CD4-positive, alpha-beta T cell (primary cell): ENCODE measurements at regions not wholly inside any gene's neighbourhood (a gene's known extent, or its start where the extent isn't known, plus 50 kb on each side); places are given as distances from the start of the nearest gene placed in this dataset.

Experiments used
- ATAC-seq: fragments of 200-7000 bp; cut with Tn5 transposase; one replicate; pipeline ENCODE4 v1.10.0; 2022; ENCODE audit warnings: mild to moderate bottlenecking; ENCODE audit not compliant: poor library complexity
- CTCF ChIA-PET: fragments of 350-600 bp; sonication (Branson Sonifier 250); formaldehyde crosslinking; loops from one replicate; lab custom pipeline; 2021; ENCODE audit warnings: antibody characterized with exemption, inconsistent platforms; lab: Charles Lee
- POLR2A ChIA-PET: fragments of 350-600 bp; sonication (Branson Sonifier 250); formaldehyde crosslinking; loops from one replicate; lab custom pipeline; 2021; ENCODE audit warnings: antibody characterized with exemption, inconsistent platforms; lab: Charles Lee
- DNase-seq, 14 experiments: peaks; one replicate each; pipeline ENCODE4 v3.0.0-alpha.2; 2013 to 2020; ENCODE audit warnings: mixed read lengths in 2 of 14
- H3K27ac ChIP-seq, 2 donors: one replicate each; pipeline versions ENCODE4 v1.5.1 to v1.7.0; 2013; ENCODE audit warnings: low read length in 2 of 2, low read depth in 1 of 2, mild to moderate bottlenecking in 1 of 2
- H3K27me3 ChIP-seq, 2 experiments: 1 replicate in 1 of 2; 2 replicates in 1 of 2; pipeline versions ENCODE4 v1.6.1 to v1.7.0; 2013; ENCODE audit warnings: low read length in 2 of 2, control low read depth in 1 of 2, mild to moderate bottlenecking in 1 of 2, moderate library complexity in 1 of 2; ENCODE audit not compliant: insufficient read depth in 2 of 2, control insufficient read depth in 1 of 2
- H3K36me3 ChIP-seq: one replicate; pipeline ENCODE4 v1.6.1; 2013; ENCODE audit warnings: low read length, control low read depth; ENCODE audit not compliant: insufficient read depth
- H3K4me1 ChIP-seq: one replicate; pipeline ENCODE4 v1.6.1; 2013; ENCODE audit warnings: low read length, control low read depth; ENCODE audit not compliant: insufficient read depth
- H3K4me3 ChIP-seq: one replicate; pipeline ENCODE4 v1.5.1; 2013; ENCODE audit warnings: mild to moderate bottlenecking, low read length, moderate library complexity
- H3K9me3 ChIP-seq, 2 experiments: 1 replicate in 1 of 2; 2 replicates in 1 of 2; pipeline versions ENCODE4 v1.6.1 to v1.7.0; 2013; ENCODE audit warnings: low read length in 2 of 2, mild to moderate bottlenecking in 2 of 2, control low read depth in 1 of 2, moderate library complexity in 1 of 2; ENCODE audit not compliant: control insufficient read depth in 1 of 2, insufficient read depth in 1 of 2
- H3K27ac Mint-ChIP-seq: one replicate; pipeline ENCODE4 v1.8.0; 2020; ENCODE audit warnings: mixed read lengths
- H3K27me3 Mint-ChIP-seq: one replicate; pipeline ENCODE4 v1.8.0; 2021; ENCODE audit warnings: mixed read lengths
- H3K36me3 Mint-ChIP-seq: one replicate; pipeline ENCODE4 v1.8.0; 2021; ENCODE audit warnings: low read depth, mixed read lengths
- H3K4me1 Mint-ChIP-seq: one replicate; pipeline ENCODE4 v1.8.0; 2021; ENCODE audit warnings: low read depth, mixed read lengths
- H3K4me3 Mint-ChIP-seq: one replicate; pipeline ENCODE4 v1.8.0; 2020; ENCODE audit warnings: mild to moderate bottlenecking, mixed read lengths
- H3K9me3 Mint-ChIP-seq: one replicate; pipeline ENCODE4 v1.8.0; 2020; ENCODE audit warnings: mixed read lengths
- CTCF ChIP-seq: fragments of 200-600 bp; IDR thresholded peaks from one replicate; pipeline ENCODE4 v1.8.0; 2022; ENCODE audit warnings: antibody characterized with exemption, mild to moderate bottlenecking
- intact Hi-C, 2 experiments: fragments of 100-400 bp; cut with DNase I in 1 of 2; cut with micrococcal nuclease in 1 of 2; formaldehyde crosslinking; loops; one replicate each; pipeline versions ENCODE4 v1.15.1 to v1.9.0; 2023 to 2025; cut with DNase I, micrococcal nuclease

GRCh38 chr10:124253006-124253405 is 159.6 kb upstream of the CHST15 start:
- no peaks in the 10 kb centered on the region for H3K9me3 ChIP-seq
- H3K4me3 ChIP-seq = no peak overlapping the region
- CTCF ChIA-PET = no interaction called here
- Mint-ChIP-seq H3K27me3 (no peaks in the 10 kb centered on the region), H3K4me3 (no peak overlapping the region), H3K36me3 (no peaks in the 10 kb centered on the region), H3K4me1 (no peaks in the 10 kb centered on the region), H3K27ac (no peak overlapping the region), H3K9me3 (no peaks in the 10 kb centered on the region)
- POLR2A ChIA-PET = interaction anchor here (0.7 kb wide), 1 partner anchor 22 kb away, joined by 3 read pairs; no protein-coding TSS in a partner anchor
- no peaks in the 10 kb centered on the region for H3K27me3 ChIP-seq
- ATAC-seq (no peak), DNase-seq (no peak)
- no peaks in the 10 kb centered on the region for H3K36me3 ChIP-seq
- TF ChIP-seq CTCF = no peak
- intact Hi-C loops = no loop called here
- H3K27ac ChIP-seq = no peak overlapping the region
- no peaks in the 10 kb centered on the region for H3K4me1 ChIP-seq

GRCh38 chr10:124252097-124252715 is 158.8 kb upstream of the CHST15 start:
- DNase-seq (no peak), ATAC-seq (no peak)
- no peaks in the 10 kb centered on the region for H3K4me1 ChIP-seq
- H3K4me3 ChIP-seq = no peak overlapping the region
- CTCF ChIA-PET = no interaction called here
- no peak overlapping the region for H3K27ac ChIP-seq
- H3K36me3 Mint-ChIP-seq = no peaks in the 10 kb centered on the region
- intact Hi-C loops = no loop called here
- no peak overlapping the region for H3K4me3 Mint-ChIP-seq
- no peaks in the 10 kb centered on the region for H3K9me3 Mint-ChIP-seq
- H3K27me3 ChIP-seq = no peaks in the 10 kb centered on the region
- no peak overlapping the region for H3K27ac Mint-ChIP-seq
- TF ChIP-seq CTCF = no peak
- no peaks in the 10 kb centered on the region for H3K4me1 Mint-ChIP-seq
- no peaks in the 10 kb centered on the region for H3K9me3 ChIP-seq
- no peaks in the 10 kb centered on the region for H3K27me3 Mint-ChIP-seq
- POLR2A ChIA-PET = interaction anchor here (0.7 kb wide), 2 partner anchors 15 to 21 kb away, joined by 3 read pairs; no protein-coding TSS in a partner anchor
- no peaks in the 10 kb centered on the region for H3K36me3 ChIP-seq

- POLR2A ChIA-PET = interaction anchor here (0.7 kb wide), 1 partner anchor 14 kb away, joined by 3 read pairs; no protein-coding TSS in a partner anchor
- H3K27me3 Mint-ChIP-seq = no peaks in the 10 kb centered on the region
- no peak for TF ChIP-seq CTCF
- no peaks in the 10 kb centered on the region for H3K27me3 ChIP-seq
- no peak overlapping the region for H3K4me3 Mint-ChIP-seq
- H3K4me3 ChIP-seq = no peak overlapping the region
- H3K27ac ChIP-seq = no peak overlapping the region
- no peaks in the 10 kb centered on the region for H3K4me1 Mint-ChIP-seq
- no peak overlapping the region for H3K27ac Mint-ChIP-seq
- CTCF ChIA-PET = no interaction called here
- H3K36me3 ChIP-seq = no peaks in the 10 kb centered on the region
- ATAC-seq (no peak), DNase-seq (no peak)
- no peaks in the 10 kb centered on the region for H3K36me3 Mint-ChIP-seq
- intact Hi-C loops = no loop called here
- no peaks in the 10 kb centered on the region for H3K9me3 Mint-ChIP-seq
- H3K9me3 ChIP-seq = no peaks in the 10 kb centered on the region
- H3K4me1 ChIP-seq = no peaks in the 10 kb centered on the region
Measured at GRCh38 chr10:124251317-124252065, 158.1 kb upstream of the CHST15 start.
